GM21723 (cell line): ENCODE measurements at regions not wholly inside any gene's neighbourhood (a gene's known extent, or its start where the extent isn't known, plus 50 kb on each side); places are given as distances from the start of the nearest gene placed in this dataset.

ENCODE experiments used
- ATAC-seq: cut with Tn5 transposase; IDR thresholded peaks from one replicate; pipeline ENCODE4 v1.9.1; 2021; ENCODE audit warnings: mild to moderate bottlenecking, moderate library complexity; ENCODE audit not compliant: unreplicated experiment

DNA sequence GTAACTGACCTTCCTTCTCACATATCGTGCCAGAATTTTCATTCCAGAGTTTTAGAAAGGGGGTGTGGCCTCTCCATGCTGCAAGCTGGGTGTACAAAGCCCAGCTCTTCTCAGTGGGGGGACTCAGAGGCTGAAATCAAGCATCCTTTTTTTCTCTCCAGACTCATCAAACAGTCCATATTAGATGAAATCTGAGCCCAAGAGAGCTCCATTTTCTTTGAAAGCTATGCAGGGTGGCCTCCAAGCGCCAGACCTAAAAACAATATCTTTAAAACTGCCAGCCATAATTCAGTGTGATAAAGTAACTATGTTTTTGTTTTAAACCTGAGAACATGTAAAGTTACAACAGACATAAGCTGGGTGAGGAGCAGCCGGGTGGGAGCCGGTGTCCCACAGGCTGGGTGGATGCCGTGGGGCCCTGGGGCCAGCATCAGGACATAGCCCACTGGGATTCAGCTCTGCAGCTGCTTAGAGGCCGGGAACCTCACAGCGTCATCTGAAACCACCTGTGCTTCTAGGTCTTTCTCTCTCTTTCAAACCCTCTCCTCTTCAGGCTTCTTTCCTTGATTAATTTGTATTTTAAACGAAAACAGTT lies 249.2 kb downstream of the ZNF536 start:
- ATAC-seq, result no peak

DNA sequence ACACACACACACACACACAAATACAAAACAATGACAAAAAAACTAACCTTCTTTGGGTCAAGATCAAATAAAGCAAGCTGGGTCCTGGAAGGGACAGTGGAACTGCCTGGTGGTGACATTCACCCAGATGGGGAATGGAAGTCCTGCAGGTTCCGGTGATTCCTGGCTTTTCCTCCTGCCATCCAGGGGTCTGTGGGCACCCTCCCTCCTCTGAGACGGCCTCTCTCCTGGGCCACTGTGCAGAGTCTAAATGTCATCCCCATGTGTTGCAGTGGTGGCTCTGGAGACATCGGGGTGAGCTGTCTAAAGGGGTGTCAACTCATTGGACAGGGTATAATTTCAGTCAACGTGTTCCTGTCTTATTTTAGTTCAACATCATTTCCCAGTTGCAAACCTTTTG lies 248.2 kb downstream of the ZNF536 start:
- ATAC-seq, result no peak

- ATAC-seq, result no peak
Observed at GRCh38 chr19:30609656-30610270, 237.6 kb downstream of the ZNF536 start.

DNA sequence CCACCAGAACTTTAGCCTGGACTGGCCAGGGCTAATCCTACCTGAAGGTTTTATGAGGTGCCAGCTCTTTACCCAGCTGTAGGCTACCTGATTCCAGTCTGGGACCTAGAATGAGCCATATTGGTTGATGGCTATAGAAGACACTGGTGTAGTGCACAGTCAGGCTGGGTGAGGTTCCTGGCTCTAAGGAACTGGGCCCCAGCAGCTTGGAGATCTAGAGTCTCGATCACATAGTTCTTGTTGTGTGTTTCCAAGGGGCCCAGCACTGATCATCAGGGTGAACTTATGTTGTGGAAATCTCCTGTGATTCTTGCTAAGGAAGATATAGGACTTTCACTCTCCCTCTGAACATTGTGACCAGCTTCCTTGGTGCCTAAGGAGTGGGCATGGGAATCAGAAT lies 236.3 kb downstream of the ZNF536 start:
- ATAC-seq, result no peak
